Liver (tissue), 8 donors: ENCODE measurements at regions not wholly inside any gene's neighbourhood (a gene's known extent, or its start where the extent isn't known, plus 50 kb on each side); places are given as distances from the start of the nearest gene placed in this dataset.

Experiments
- DNase-seq: peaks from one replicate; pipeline ENCODE4 v3.0.0-alpha.2; 2017; ENCODE audit warnings: low spot score
- H3K27ac ChIP-seq, 2 donors: one replicate each; pipeline ENCODE4 v1.7.0; 2013; ENCODE audit warnings: inconsistent platforms in 2 of 2, low read length in 2 of 2, control low read depth in 1 of 2, low read depth in 1 of 2, mild to moderate bottlenecking in 1 of 2
- H3K27me3 ChIP-seq, 4 donors: one replicate each; pipeline versions ENCODE4 v1.6.1 to v1.7.0; 2013; ENCODE audit warnings: low read length in 3 of 4, inconsistent platforms in 1 of 4, mild to moderate bottlenecking in 1 of 4, moderate library complexity in 1 of 4; ENCODE audit not compliant: control insufficient read depth in 4 of 4, insufficient read depth in 4 of 4
- H3K36me3 ChIP-seq, 4 donors: one replicate each; pipeline versions ENCODE4 v1.6.1 to v1.7.0; 2013; ENCODE audit warnings: low read length in 3 of 4, mild to moderate bottlenecking in 3 of 4, low read depth in 1 of 4, moderate library complexity in 1 of 4; ENCODE audit not compliant: control insufficient read depth in 4 of 4, insufficient read depth in 3 of 4
- H3K4me1 ChIP-seq, 4 donors: one replicate each; pipeline versions ENCODE4 v1.6.1 to v1.7.0; 2013; ENCODE audit warnings: low read length in 3 of 4, mild to moderate bottlenecking in 3 of 4, moderate library complexity in 1 of 4; ENCODE audit not compliant: control insufficient read depth in 4 of 4, insufficient read depth in 4 of 4
- H3K4me3 ChIP-seq, 3 donors: one replicate each; pipeline versions ENCODE4 v1.6.1 to v1.7.0; 2013; ENCODE audit warnings: low read length in 3 of 3, control low read depth in 1 of 3, low read depth in 1 of 3, mild to moderate bottlenecking in 1 of 3
- H3K9ac ChIP-seq, 2 donors: one replicate each; pipeline ENCODE4 v1.7.0; 2013; ENCODE audit warnings: low read length in 2 of 2, mild to moderate bottlenecking in 2 of 2, moderate library complexity in 2 of 2, control low read depth in 1 of 2, low read depth in 1 of 2
- H3K9me3 ChIP-seq, 4 donors: one replicate each; pipeline versions ENCODE4 v1.6.1 to v1.7.0; 2013; ENCODE audit warnings: low read length in 3 of 4; ENCODE audit not compliant: control insufficient read depth in 4 of 4
- EGR1 ChIP-seq, 2 donors: IDR thresholded peaks; 2 replicates each; pipeline ENCODE4 v1.6.1; 2016 to 2018; ENCODE audit warnings: antibody characterized with exemption in 2 of 2, low read depth in 2 of 2
- FOXA1 ChIP-seq: IDR thresholded peaks from 2 replicates; pipeline ENCODE4 v1.6.1; 2016; ENCODE audit warnings: antibody characterized with exemption
- FOXA2 ChIP-seq: IDR thresholded peaks from 2 replicates; pipeline ENCODE4 v1.6.1; 2016; ENCODE audit warnings: antibody characterized with exemption
- GABPA ChIP-seq, 2 donors: IDR thresholded peaks in 1 of 2; conservative IDR thresholded peaks in 1 of 2; 2 replicates each; pipeline ENCODE4 v1.6.1; 2016; ENCODE audit warnings: antibody characterized with exemption in 2 of 2, mild to moderate bottlenecking in 1 of 2, moderate library complexity in 1 of 2
- HNF4A ChIP-seq, 2 donors: conservative IDR thresholded peaks; 2 replicates each; pipeline ENCODE4 v1.6.1; 2016; ENCODE audit warnings: antibody characterized with exemption in 2 of 2, mild to moderate bottlenecking in 2 of 2
- HNF4G ChIP-seq: IDR thresholded peaks from 2 replicates; pipeline ENCODE4 v1.6.1; 2016; ENCODE audit warnings: antibody characterized with exemption
- JUND ChIP-seq, 2 donors: IDR thresholded peaks; 2 replicates each; pipeline ENCODE4 v1.6.1; 2016; ENCODE audit warnings: antibody characterized with exemption in 2 of 2
- MAX ChIP-seq: IDR thresholded peaks from 2 replicates; pipeline ENCODE4 v1.6.1; 2016; ENCODE audit warnings: antibody characterized with exemption
- NR2F2 ChIP-seq: IDR thresholded peaks from 2 replicates; pipeline ENCODE4 v1.6.1; 2016; ENCODE audit warnings: antibody characterized with exemption
- RAD21 ChIP-seq, 2 donors: IDR thresholded peaks; 2 replicates each; pipeline ENCODE4 v1.6.1; 2016; ENCODE audit warnings: antibody characterized with exemption in 2 of 2, mild to moderate bottlenecking in 2 of 2
- REST ChIP-seq: IDR thresholded peaks from 2 replicates; pipeline ENCODE4 v1.6.1; 2016; ENCODE audit warnings: antibody characterized with exemption, mild to moderate bottlenecking
- RXRA ChIP-seq, 2 donors: IDR thresholded peaks; 2 replicates each; pipeline ENCODE4 v1.6.1; 2017 to 2018; ENCODE audit warnings: antibody characterized with exemption in 2 of 2, mild to moderate bottlenecking in 1 of 2
- SP1 ChIP-seq: IDR thresholded peaks from 2 replicates; pipeline ENCODE4 v1.6.1; 2018; ENCODE audit warnings: antibody characterized with exemption, mild to moderate bottlenecking
- TAF1 ChIP-seq: conservative IDR thresholded peaks from 2 replicates; pipeline ENCODE4 v1.6.1; 2016; ENCODE audit warnings: antibody characterized with exemption, mild to moderate bottlenecking
- YY1 ChIP-seq: IDR thresholded peaks from 2 replicates; pipeline ENCODE4 v1.6.1; 2016; ENCODE audit warnings: antibody characterized with exemption, mild to moderate bottlenecking
- ZBTB33 ChIP-seq: IDR thresholded peaks from 2 replicates; pipeline ENCODE4 v1.6.1; 2016; ENCODE audit warnings: antibody characterized with exemption
- WGBS: extraction: QIAGEN DNeasy Blood & Tissue Kit; methylation state at CpG from one replicate; pipeline ENCODE4 v1.1.7; 2013; 5-methylcytosine and 5-hydroxymethylcytosine counted together
- TF ChIP-seq, protein P1 (sequence below): fragments of 150-350 bp; IDR thresholded peaks from 2 replicates; pipeline ENCODE4 v1.5.1; 2017; ENCODE audit warnings: improper control_type of control experiment, low read depth, low read length; ENCODE audit not compliant: missing input control
- TF ChIP-seq, protein P2 (sequence below): IDR thresholded peaks from 2 replicates; pipeline ENCODE4 v1.6.1; 2016; ENCODE audit warnings: antibody characterized with exemption
- donor health status: healthy.
- donor health status: healthy.
- donor health status: healthy.
- donor health status: healthy.
- donor health status: healthy.

DNA sequence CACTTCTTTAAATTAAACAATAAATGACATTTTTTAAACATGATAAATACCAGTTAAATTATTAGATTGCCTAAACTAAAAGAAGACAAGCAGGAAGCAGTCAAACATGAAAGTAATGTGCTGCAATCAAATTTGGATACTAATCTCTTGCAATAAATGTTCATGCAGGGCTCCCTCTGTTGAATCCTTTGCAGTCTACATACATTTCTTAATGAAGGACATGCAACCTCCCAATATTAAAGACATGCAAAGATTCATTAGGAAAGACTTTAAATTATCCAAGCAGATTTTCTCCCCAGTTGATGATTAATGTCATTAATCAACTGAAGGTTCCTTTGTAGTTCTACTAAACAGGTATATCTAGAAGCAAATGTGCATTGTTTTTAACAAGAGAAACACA lies 245.4 kb downstream of the ZIC4 start:
- no peaks in the 10 kb centered on the region for H3K9me3 ChIP-seq
- no peaks in the 10 kb centered on the region for H3K27me3 ChIP-seq
- H3K27ac ChIP-seq: no peak overlapping the region
- DNase-seq: no peak
- H3K36me3 ChIP-seq: no peaks in the 10 kb centered on the region
- H3K4me3 ChIP-seq: no peak overlapping the region
- no peak overlapping the region for H3K9ac ChIP-seq
- no peaks in the 10 kb centered on the region for H3K4me1 ChIP-seq
- no peak for TF ChIP-seq MAX
- no peak for TF ChIP-seq RXRA (IDR thresholded peaks at IDR 0.05)
- no peak for TF ChIP-seq HNF4A (conservative IDR thresholded peaks at IDR 0.05)
- no peak for TF ChIP-seq GABPA (IDR thresholded peaks at IDR 0.05 in 1 of 2, conservative IDR thresholded peaks at IDR 0.05 in 1 of 2)

GRCh38 chr3:147159141-147159540 lies 247.2 kb downstream of the ZIC4 start:
- Histone ChIP-seq H3K9me3 (peaks cover 0 to 2% (median 0%) of the 10 kb centered on the region in 4 donors), H3K27ac (no peak overlapping the region), H3K36me3 (no peaks in the 10 kb centered on the region), H3K27me3 (no peaks in the 10 kb centered on the region), H3K4me3 (no peak overlapping the region), H3K9ac (no peak overlapping the region), H3K4me1 (no peaks in the 10 kb centered on the region)
- DNase-seq: no peak
- 67% methylated on average over 1 of the region's 1 CpG for WGBS
- TF ChIP-seq RAD21 (IDR thresholded peaks at IDR 0.05) (no peak), HNF4A (conservative IDR thresholded peaks at IDR 0.05) (no peak), REST (no peak), YY1 (no peak), HNF4G (no peak), NR2F2 (no peak), ZBTB33 (no peak), JUND (IDR thresholded peaks at IDR 0.05) (no peak), FOXA1 (no peak), TAF1 (no peak), FOXA2 (no peak), EGR1 (IDR thresholded peaks at IDR 0.05; ENCODE audit: low read depth in 2 of 2) (no peak), RXRA (IDR thresholded peaks at IDR 0.05) (no peak), SP1 (no peak), GABPA (IDR thresholded peaks at IDR 0.05 in 1 of 2, conservative IDR thresholded peaks at IDR 0.05 in 1 of 2) (no peak)
- TF ChIP-seq, protein P1, sequence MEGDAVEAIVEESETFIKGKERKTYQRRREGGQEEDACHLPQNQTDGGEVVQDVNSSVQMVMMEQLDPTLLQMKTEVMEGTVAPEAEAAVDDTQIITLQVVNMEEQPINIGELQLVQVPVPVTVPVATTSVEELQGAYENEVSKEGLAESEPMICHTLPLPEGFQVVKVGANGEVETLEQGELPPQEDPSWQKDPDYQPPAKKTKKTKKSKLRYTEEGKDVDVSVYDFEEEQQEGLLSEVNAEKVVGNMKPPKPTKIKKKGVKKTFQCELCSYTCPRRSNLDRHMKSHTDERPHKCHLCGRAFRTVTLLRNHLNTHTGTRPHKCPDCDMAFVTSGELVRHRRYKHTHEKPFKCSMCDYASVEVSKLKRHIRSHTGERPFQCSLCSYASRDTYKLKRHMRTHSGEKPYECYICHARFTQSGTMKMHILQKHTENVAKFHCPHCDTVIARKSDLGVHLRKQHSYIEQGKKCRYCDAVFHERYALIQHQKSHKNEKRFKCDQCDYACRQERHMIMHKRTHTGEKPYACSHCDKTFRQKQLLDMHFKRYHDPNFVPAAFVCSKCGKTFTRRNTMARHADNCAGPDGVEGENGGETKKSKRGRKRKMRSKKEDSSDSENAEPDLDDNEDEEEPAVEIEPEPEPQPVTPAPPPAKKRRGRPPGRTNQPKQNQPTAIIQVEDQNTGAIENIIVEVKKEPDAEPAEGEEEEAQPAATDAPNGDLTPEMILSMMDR: no peak
- TF ChIP-seq, protein P2, sequence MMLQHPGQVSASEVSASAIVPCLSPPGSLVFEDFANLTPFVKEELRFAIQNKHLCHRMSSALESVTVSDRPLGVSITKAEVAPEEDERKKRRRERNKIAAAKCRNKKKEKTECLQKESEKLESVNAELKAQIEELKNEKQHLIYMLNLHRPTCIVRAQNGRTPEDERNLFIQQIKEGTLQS: no peak
